Transverse colon (tissue), 3 donors: ENCODE measurements at regions not wholly inside any gene's neighbourhood (a gene's known extent, or its start where the extent isn't known, plus 50 kb on each side); places are given as distances from the start of the nearest gene placed in this dataset.

Source experiments
- CTCF ChIP-seq, 5 experiments: fragments of 200-600 bp in 3 of 5; fragments of 450-650 bp in 2 of 5; sonication (generic) in 3 of 5; IDR thresholded peaks; 1 replicate in 2 of 5; 2 replicates in 3 of 5; pipeline ENCODE4 v1.5.1; 2016 to 2017; ENCODE audit warnings: antibody characterized with exemption in 5 of 5, inconsistent platforms in 3 of 5, mild to moderate bottlenecking in 2 of 5, moderate library complexity in 1 of 5
- POLR2A ChIP-seq: fragments of 450-650 bp; IDR thresholded peaks from one replicate; pipeline ENCODE4 v1.6.1; 2016; ENCODE audit warnings: antibody characterized with exemption, mild to moderate bottlenecking, moderate library complexity

- TF ChIP-seq POLR2A (no peak), CTCF (IDR thresholded peaks at IDR 0.05) (no peak)
Measured at GRCh38 chr12:72792889-72793288, 520.7 kb downstream of the TRHDE start.
